HCT116 (cell line): ENCODE measurements at regions not wholly inside any gene's neighbourhood (a gene's known extent, or its start where the extent isn't known, plus 50 kb on each side); places are given as distances from the start of the nearest gene placed in this dataset.

Source experiments
- ATAC-seq: fragments of 200-7000 bp; cut with Tn5 transposase; 2 replicates; pipeline ENCODE4 v1.9.1; 2020; ENCODE audit warnings: mild to moderate bottlenecking, moderate library complexity
- BruUV-seq: library from RNA; stranded (reverse); fragments of 400-500 nt; replicated peaks from 2 replicates; lab custom pipeline; 2021; lab: Mats Ljungman, UMichigan
- CTCF ChIA-PET: fragments of 300-600 bp; sonication (Branson Sonifier 250); formaldehyde crosslinking; loops from one replicate; lab custom pipeline; 2021; ENCODE audit warnings: antibody characterized with exemption; lab: Charles Lee
- POLR2A ChIA-PET: fragments of 300-600, 350-600 bp; sonication (Branson Sonifier 250); formaldehyde crosslinking; loops from one replicate; lab custom pipeline; 2021; ENCODE audit warnings: antibody characterized with exemption; lab: Charles Lee
- RAD21 ChIA-PET, 2 experiments: fragments of 300-600 bp; sonication (Branson Sonifier 250); formaldehyde crosslinking; loops; one replicate each; lab custom pipeline; 2023; ENCODE audit warnings: low total read pairs in 2 of 2; ENCODE audit not compliant: uncharacterized antibody in 2 of 2, unreplicated experiment in 2 of 2, low non-redundant PET in 1 of 2; lab: Charles Lee
- DNase-seq: peaks from one replicate; pipeline ENCODE4 v3.0.0-alpha.2; 2010; ENCODE audit warnings: low read depth, low spot score
- H2AFZ ChIP-seq: fragments of 200-600 bp; shearing (Covaris generic), sonication (generic); 2 replicates; pipeline ENCODE4 v1.6.1; 2017; ENCODE audit warnings: low read depth, mixed run types, mixed read lengths, antibody characterized with exemption, low read length; ENCODE audit not compliant: poor library complexity, severe bottlenecking
- H3K27ac ChIP-seq: 2 replicates; pipeline ENCODE4 v1.5.1; 2012; ENCODE audit warnings: low read depth, low read length
- H3K27me3 ChIP-seq: fragments of 200-600 bp; sonication (generic); 2 replicates; pipeline ENCODE4 v1.6.1; 2016; ENCODE audit warnings: mixed run types, low read length, mixed read lengths; ENCODE audit not compliant: insufficient read depth
- H3K36me3 ChIP-seq, 2 experiments: fragments of 200-500 bp in 1 of 2; fragments of 200-600 bp in 1 of 2; sonication (Bioruptor generic) in 1 of 2; sonication (generic) in 1 of 2; 2 replicates each; pipeline versions ENCODE4 v1.5.1 to v1.6.1; 2014 to 2016; ENCODE audit warnings: low read length in 2 of 2, inconsistent platforms in 1 of 2, mixed read lengths in 1 of 2, mixed run types in 1 of 2; ENCODE audit not compliant: insufficient read depth in 2 of 2, control insufficient read depth in 1 of 2
- H3K4me1 ChIP-seq, 2 experiments: fragments of 200-600 bp in 1 of 2; sonication (generic) in 1 of 2; 2 replicates each; pipeline versions ENCODE4 v1.5.1 to v1.6.1; 2012 to 2017; ENCODE audit warnings: low read length in 2 of 2, inconsistent platforms in 1 of 2, mild to moderate bottlenecking in 1 of 2, mixed read lengths in 1 of 2, mixed run types in 1 of 2, moderate library complexity in 1 of 2; ENCODE audit not compliant: insufficient read depth in 2 of 2, control insufficient read depth in 1 of 2
- H3K4me2 ChIP-seq: fragments of 200-600 bp; sonication (generic); 2 replicates; pipeline ENCODE4 v1.6.1; 2017; ENCODE audit warnings: mixed run types, low read length, mixed read lengths
- H3K4me3 ChIP-seq, 2 experiments: fragments of 200-600 bp in 1 of 2; sonication (generic) in 1 of 2; replicated peaks in 1 of 2; 2 replicates each; pipeline ENCODE4 v1.5.1; 2011 to 2016; ENCODE audit warnings: low read length in 2 of 2, control low read depth in 1 of 2, low read depth in 1 of 2, mild to moderate bottlenecking in 1 of 2, mixed read lengths in 1 of 2, mixed run types in 1 of 2
- H3K79me2 ChIP-seq: fragments of 200-600 bp; sonication (generic); 2 replicates; pipeline ENCODE4 v1.6.1; 2017; ENCODE audit warnings: mild to moderate bottlenecking, mixed run types, low read length, moderate library complexity, mixed read lengths; ENCODE audit not compliant: insufficient read depth
- H3K9ac ChIP-seq: fragments of 200-600 bp; sonication (generic); 2 replicates; pipeline ENCODE4 v1.6.1; 2016; ENCODE audit warnings: low read length, mixed read lengths
- H3K9me2 ChIP-seq: fragments of 200-600 bp; sonication (generic), shearing (Covaris generic); 2 replicates; pipeline ENCODE4 v1.6.1; 2017; ENCODE audit warnings: mixed run types, mild to moderate bottlenecking, moderate library complexity; ENCODE audit not compliant: insufficient read depth
- H3K9me3 ChIP-seq, 2 experiments: fragments of 200-500 bp in 1 of 2; fragments of 200-600 bp in 1 of 2; sonication (Bioruptor generic) in 1 of 2; sonication (generic) in 1 of 2; 2 replicates each; pipeline ENCODE4 v1.6.1; 2014 to 2017; ENCODE audit warnings: low read length in 2 of 2, mixed read lengths in 2 of 2, inconsistent platforms in 1 of 2, low read depth in 1 of 2, mild to moderate bottlenecking in 1 of 2, mixed run types in 1 of 2, moderate library complexity in 1 of 2; ENCODE audit not compliant: control insufficient read depth in 1 of 2, insufficient read depth in 1 of 2
- H4K20me1 ChIP-seq: fragments of 200-600 bp; sonication (generic), shearing (Covaris generic); 2 replicates; pipeline ENCODE4 v1.6.1; 2017; ENCODE audit warnings: mixed run types, mild to moderate bottlenecking, moderate library complexity; ENCODE audit not compliant: insufficient read depth
- ATF3 ChIP-seq: IDR thresholded peaks from 2 replicates; pipeline ENCODE4 v1.6.1; 2012
- CBX3 ChIP-seq: IDR thresholded peaks from 2 replicates; pipeline ENCODE4 v1.6.1; 2012; ENCODE audit warnings: low read depth
- EGR1 ChIP-seq: IDR thresholded peaks from 2 replicates; pipeline ENCODE4 v1.6.1; 2012; ENCODE audit warnings: low read depth
- ELF1 ChIP-seq: IDR thresholded peaks from 2 replicates; pipeline ENCODE4 v1.6.1; 2012; ENCODE audit warnings: low read depth, borderline replicate concordance
- FOSL1 ChIP-seq: IDR thresholded peaks from 2 replicates; pipeline ENCODE4 v1.6.1; 2012; ENCODE audit warnings: low read depth
- POLR2A ChIP-seq: IDR thresholded peaks from 2 replicates; pipeline ENCODE4 v1.7.0; 2011; ENCODE audit warnings: borderline replicate concordance; ENCODE audit not compliant: insufficient read depth, insufficient read length; ENCODE audit errors: extremely low read depth
- POLR2AphosphoS5 ChIP-seq: IDR thresholded peaks from 2 replicates; pipeline ENCODE4 v1.6.1; 2011; ENCODE audit warnings: mild to moderate bottlenecking, low read depth, low read length, moderate library complexity
- RAD21 ChIP-seq: IDR thresholded peaks from 2 replicates; pipeline ENCODE4 v1.6.1; 2012; ENCODE audit warnings: low read depth, mild to moderate bottlenecking
- REST ChIP-seq: IDR thresholded peaks from 2 replicates; pipeline ENCODE4 v1.6.1; 2012; ENCODE audit warnings: low read depth
- TCF7L2 ChIP-seq: IDR thresholded peaks from 2 replicates; pipeline ENCODE4 v1.7.0; 2011; ENCODE audit warnings: borderline replicate concordance, inconsistent platforms; ENCODE audit not compliant: insufficient read depth, insufficient read length; ENCODE audit errors: extremely low read depth
- YY1 ChIP-seq: IDR thresholded peaks from 2 replicates; pipeline ENCODE4 v1.6.1; 2011; ENCODE audit warnings: low read length, low read depth, moderate library complexity, mild to moderate bottlenecking; ENCODE audit not compliant: insufficient replicate concordance; ENCODE audit errors: extremely low read depth
- ZFX ChIP-seq: fragments of 450-650 bp; IDR thresholded peaks from 2 replicates; pipeline ENCODE4 v1.6.1; 2017
- ZNF274 ChIP-seq: fragments of 200-500 bp; sonication (Bioruptor generic); IDR thresholded peaks from 2 replicates; pipeline ENCODE4 v1.6.1; 2014; ENCODE audit warnings: mild to moderate bottlenecking, low read depth, low read length, inconsistent platforms
- intact Hi-C: fragments of 100-400 bp; cut with micrococcal nuclease; formaldehyde crosslinking; loops from 2 replicates; pipeline ENCODE4 v1.10.0; 2022

GRCh38 chr7:118602090-118602489 lies 377.6 kb downstream of the ANKRD7 start:
- DNase-seq (no peak), ATAC-seq (no peak)
- Histone ChIP-seq H3K4me2 (no peak overlapping the region), H3K4me1 (no peaks in the 10 kb centered on the region), H2AFZ (no peak overlapping the region), H4K20me1 (no peaks in the 10 kb centered on the region), H3K36me3 (no peaks in the 10 kb centered on the region), H3K9me3 (no peaks in the 10 kb centered on the region; a peak in 1 of 4 replicates), H3K9ac (no peak overlapping the region), H3K9me2 (no peaks in the 10 kb centered on the region), H3K27ac (no peak overlapping the region), H3K4me3 (no peak overlapping the region), H3K79me2 (no peaks in the 10 kb centered on the region), H3K27me3 (no peaks in the 10 kb centered on the region)
- intact Hi-C loops = no loop called here
- no TSS peak for BruUV-seq
- TF ChIP-seq TCF7L2 (no peak), ZFX (no peak), ELF1 (no peak), ATF3 (no peak), FOSL1 (no peak), POLR2AphosphoS5 (no peak), EGR1 (no peak), YY1 (no peak), POLR2A (no peak), CBX3 (no peak), RAD21 (no peak), ZNF274 (no peak), REST (no peak)
- ChIA-PET POLR2A (no interaction called here), CTCF (no interaction called here), RAD21 (no interaction called here)
